Uterus (tissue), 3 donors: ENCODE measurements at regions not wholly inside any gene's neighbourhood (a gene's known extent, or its start where the extent isn't known, plus 50 kb on each side); places are given as distances from the start of the nearest gene placed in this dataset.

Experiments
- DNase-seq, 2 donors: peaks; one replicate each; pipeline ENCODE4 v3.0.0-alpha.2; 2019 to 2020
- H3K27ac ChIP-seq, 2 donors: fragments of 200-600 bp; sonication (generic); 1 replicate in 1 of 2; 2 replicates in 1 of 2; pipeline ENCODE4 v1.5.1; 2016 to 2018
- H3K27me3 ChIP-seq, 2 donors: fragments of 200-600 bp; sonication (generic); one replicate each; pipeline ENCODE4 v1.5.1; 2018 to 2019; ENCODE audit warnings: control low read depth in 1 of 2
- H3K36me3 ChIP-seq, 2 donors: fragments of 200-600 bp; sonication (generic); one replicate each; pipeline ENCODE4 v1.5.1; 2019; ENCODE audit warnings: control low read depth in 1 of 2
- H3K4me1 ChIP-seq, 2 donors: fragments of 200-600 bp; sonication (generic); one replicate each; pipeline ENCODE4 v1.5.1; 2018 to 2019; ENCODE audit warnings: control low read depth in 1 of 2
- H3K4me3 ChIP-seq, 2 donors: fragments of 200-600 bp; sonication (generic); 1 replicate in 1 of 2; 2 replicates in 1 of 2; pipeline ENCODE4 v1.5.1; 2018 to 2019; ENCODE audit warnings: mild to moderate bottlenecking in 1 of 2
- H3K9me3 ChIP-seq, 2 donors: fragments of 200-600 bp; sonication (generic); one replicate each; pipeline ENCODE4 v1.5.1; 2019; ENCODE audit warnings: control low read depth in 1 of 2
- POLR2A ChIP-seq, 2 donors: fragments of 450-650 bp; IDR thresholded peaks; one replicate each; pipeline ENCODE4 v1.6.1; 2016; ENCODE audit warnings: antibody characterized with exemption in 2 of 2, mild to moderate bottlenecking in 1 of 2, moderate library complexity in 1 of 2
- intact Hi-C: fragments of 100-400 bp; cut with DNase I; formaldehyde crosslinking; loops from one replicate; pipeline ENCODE4 v1.15.1; 2023; ENCODE audit warnings: low total_unique reads
- TF ChIP-seq, protein P1 (sequence below), 4 experiments: fragments of 200-600 bp in 2 of 4; fragments of 450-650 bp in 2 of 4; sonication (generic) in 2 of 4; IDR thresholded peaks; one replicate each; pipeline ENCODE4 v1.5.1; 2016 to 2019; ENCODE audit warnings: antibody characterized with exemption in 4 of 4, mild to moderate bottlenecking in 2 of 4, moderate library complexity in 1 of 4
- donor health status: DM: yes; HTN: yes; CAD: no.

- no peak for TF ChIP-seq POLR2A (IDR thresholded peaks at IDR 0.05)
- TF ChIP-seq, protein P1, sequence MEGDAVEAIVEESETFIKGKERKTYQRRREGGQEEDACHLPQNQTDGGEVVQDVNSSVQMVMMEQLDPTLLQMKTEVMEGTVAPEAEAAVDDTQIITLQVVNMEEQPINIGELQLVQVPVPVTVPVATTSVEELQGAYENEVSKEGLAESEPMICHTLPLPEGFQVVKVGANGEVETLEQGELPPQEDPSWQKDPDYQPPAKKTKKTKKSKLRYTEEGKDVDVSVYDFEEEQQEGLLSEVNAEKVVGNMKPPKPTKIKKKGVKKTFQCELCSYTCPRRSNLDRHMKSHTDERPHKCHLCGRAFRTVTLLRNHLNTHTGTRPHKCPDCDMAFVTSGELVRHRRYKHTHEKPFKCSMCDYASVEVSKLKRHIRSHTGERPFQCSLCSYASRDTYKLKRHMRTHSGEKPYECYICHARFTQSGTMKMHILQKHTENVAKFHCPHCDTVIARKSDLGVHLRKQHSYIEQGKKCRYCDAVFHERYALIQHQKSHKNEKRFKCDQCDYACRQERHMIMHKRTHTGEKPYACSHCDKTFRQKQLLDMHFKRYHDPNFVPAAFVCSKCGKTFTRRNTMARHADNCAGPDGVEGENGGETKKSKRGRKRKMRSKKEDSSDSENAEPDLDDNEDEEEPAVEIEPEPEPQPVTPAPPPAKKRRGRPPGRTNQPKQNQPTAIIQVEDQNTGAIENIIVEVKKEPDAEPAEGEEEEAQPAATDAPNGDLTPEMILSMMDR (IDR thresholded peaks at IDR 0.05), result no peak
- H3K27me3 ChIP-seq, result no peaks in the 10 kb centered on the region
- H3K9me3 ChIP-seq, result no peaks in the 10 kb centered on the region
- DNase-seq, result no peak
- no peak overlapping the region for H3K4me3 ChIP-seq
- no peaks in the 10 kb centered on the region for H3K4me1 ChIP-seq
- no peaks in the 10 kb centered on the region for H3K36me3 ChIP-seq
- H3K27ac ChIP-seq, result no peak overlapping the region
- intact Hi-C loops, result no loop called here
Measured at GRCh38 chr15:72936237-72936636, 116.0 kb upstream of the NEO1 start.

- Histone ChIP-seq H3K4me1 (no peaks in the 10 kb centered on the region), H3K36me3 (no peaks in the 10 kb centered on the region), H3K27ac (no peak overlapping the region), H3K9me3 (no peaks in the 10 kb centered on the region), H3K27me3 (no peaks in the 10 kb centered on the region), H3K4me3 (no peak overlapping the region)
- TF ChIP-seq POLR2A (IDR thresholded peaks at IDR 0.05), result no peak
- TF ChIP-seq, protein P1 (IDR thresholded peaks at IDR 0.05), result no peak
- no peak for DNase-seq
- intact Hi-C loops, result no loop called here
Measured at GRCh38 chr15:72935521-72935920, 116.7 kb upstream of the NEO1 start.

DNA sequence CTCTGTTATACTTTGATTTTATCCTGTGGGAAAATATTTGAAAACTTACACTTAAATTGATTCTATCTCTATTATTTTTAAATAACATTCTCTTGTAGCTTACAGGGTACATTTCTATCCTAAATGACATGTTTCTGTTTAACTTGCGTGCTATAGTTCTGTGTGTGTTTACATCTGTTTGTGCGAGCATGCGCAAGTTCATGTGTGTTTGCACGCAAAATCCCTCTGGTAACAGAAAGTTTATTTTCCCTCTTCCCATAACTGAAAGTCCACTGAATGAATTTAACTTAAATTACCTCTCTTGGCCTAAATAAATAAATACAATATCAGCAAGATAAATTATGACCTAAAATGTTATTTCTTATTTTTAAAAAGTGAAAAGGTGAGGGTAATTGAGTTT is 117.3 kb upstream of the NEO1 start:
- no peak for DNase-seq
- Histone ChIP-seq H3K36me3 (no peaks in the 10 kb centered on the region), H3K4me3 (no peak overlapping the region), H3K9me3 (no peaks in the 10 kb centered on the region), H3K4me1 (no peaks in the 10 kb centered on the region), H3K27me3 (no peaks in the 10 kb centered on the region), H3K27ac (no peak overlapping the region)
- intact Hi-C loops, result no loop called here
- TF ChIP-seq, protein P1 (IDR thresholded peaks at IDR 0.05), result no peak
- no peak for TF ChIP-seq POLR2A (IDR thresholded peaks at IDR 0.05)

GRCh38 chr15:72933976-72934375 is 118.3 kb upstream of the NEO1 start:
- intact Hi-C loops, result no loop called here
- no peak for DNase-seq

GRCh38 chr15:72932472-72932871 is 119.8 kb upstream of the NEO1 start:
- no peaks in the 10 kb centered on the region for H3K9me3 ChIP-seq
- no peaks in the 10 kb centered on the region for H3K36me3 ChIP-seq
- H3K27me3 ChIP-seq, result no peaks in the 10 kb centered on the region
- intact Hi-C loops, result no loop called here
- TF ChIP-seq, protein P1 (IDR thresholded peaks at IDR 0.05), result no peak
- no peak for TF ChIP-seq POLR2A (IDR thresholded peaks at IDR 0.05)
- H3K27ac ChIP-seq, result no peak overlapping the region
- no peak for DNase-seq
- H3K4me1 ChIP-seq, result no peaks in the 10 kb centered on the region
- H3K4me3 ChIP-seq, result no peak overlapping the region

More at GRCh38 chr15:72933976-72934375, 118.3 kb upstream of the NEO1 start:
- Histone ChIP-seq H3K4me1 (no peaks in the 10 kb centered on the region), H3K27me3 (no peaks in the 10 kb centered on the region), H3K4me3 (no peak overlapping the region), H3K9me3 (no peaks in the 10 kb centered on the region), H3K27ac (no peak overlapping the region), H3K36me3 (no peaks in the 10 kb centered on the region)
- TF ChIP-seq, protein P1 (IDR thresholded peaks at IDR 0.05), result no peak
- TF ChIP-seq POLR2A (IDR thresholded peaks at IDR 0.05), result no peak
